ENCODE measurements at regions not wholly inside any gene's neighbourhood (a gene's known extent, or its start where the extent isn't known, plus 50 kb on each side); places are given as distances from the start of the nearest gene placed in this dataset.
"Not testable (repeated sequence)": the region's sequence is repeated elsewhere in the genome, so short reads cannot be mapped to it uniquely, and the experiment has no call there.

GRCh38 chr1:38502758-38503157 lies 356.8 kb downstream of the RRAGC start:
- Histone ChIP-seq H3K27ac (no peak overlapping the region), H3K27me3 (peaks cover 12% of the 10 kb centered on the region), H3K4me1 (ENCODE audit: low read depth) (peaks cover 4% of the 10 kb centered on the region), H3K4me3 (no peak overlapping the region), H3K9me3 (ENCODE audit: low read depth) (no peaks in the 10 kb centered on the region), H3K36me3 (no peaks in the 10 kb centered on the region)
- peak; percentile 8 to 36 for DNase-seq (ENCODE audit: low read depth in 1 of 2, low spot score in 1 of 2)
- TF ChIP-seq CTCF (IDR thresholded peaks at IDR 0.05; ENCODE audit: low read depth, low read length): no peak

GRCh38 chr1:38500891-38501290 lies 358.7 kb downstream of the RRAGC start:
- no peak for TF ChIP-seq CTCF (IDR thresholded peaks at IDR 0.05; ENCODE audit: low read depth, low read length)
- H3K4me1 ChIP-seq (ENCODE audit: low read depth): no peaks in the 10 kb centered on the region
- H3K36me3 ChIP-seq: no peaks in the 10 kb centered on the region
- H3K27me3 ChIP-seq: peaks cover 12% of the 10 kb centered on the region
- no peak for DNase-seq (ENCODE audit: low read depth in 1 of 2, low spot score in 1 of 2)
- no peak overlapping the region for H3K27ac ChIP-seq
- H3K9me3 ChIP-seq (ENCODE audit: low read depth): no peaks in the 10 kb centered on the region
- no peak overlapping the region for H3K4me3 ChIP-seq

- DNase-seq (ENCODE audit: low read depth in 1 of 2, low spot score in 1 of 2): peak in 1 of 2 donors; percentile 2
- no peaks in the 10 kb centered on the region for H3K36me3 ChIP-seq
- no peak overlapping the region for H3K4me3 ChIP-seq
- H3K4me1 ChIP-seq (ENCODE audit: low read depth): no peaks in the 10 kb centered on the region
- TF ChIP-seq CTCF (IDR thresholded peaks at IDR 0.05; ENCODE audit: low read depth, low read length): peak; percentile 30
- H3K27ac ChIP-seq: no peak overlapping the region
- H3K27me3 ChIP-seq: peaks cover 12% of the 10 kb centered on the region
- no peaks in the 10 kb centered on the region for H3K9me3 ChIP-seq (ENCODE audit: low read depth)
These were observed 359.2 kb downstream of the RRAGC start for GRCh38 chr1:38500352-38500751.

- Histone ChIP-seq H3K27ac (no peak overlapping the region), H3K4me1 (ENCODE audit: low read depth) (no peaks in the 10 kb centered on the region), H3K27me3 (peaks cover 5% of the 10 kb centered on the region), H3K4me3 (no peak overlapping the region), H3K9me3 (ENCODE audit: low read depth) (no peaks in the 10 kb centered on the region), H3K36me3 (no peaks in the 10 kb centered on the region)
- no peak for DNase-seq (ENCODE audit: low read depth in 1 of 2, low spot score in 1 of 2)
- no peak for TF ChIP-seq CTCF (IDR thresholded peaks at IDR 0.05; ENCODE audit: low read depth, low read length)
These were observed 360.9 kb downstream of the RRAGC start for GRCh38 chr1:38498686-38499085.

- Histone ChIP-seq H3K36me3 (no peaks in the 10 kb centered on the region), H3K27ac (no peak overlapping the region), H3K4me3 (no peak overlapping the region), H3K9me3 (ENCODE audit: low read depth) (no peaks in the 10 kb centered on the region), H3K27me3 (no peaks in the 10 kb centered on the region), H3K4me1 (ENCODE audit: low read depth) (no peaks in the 10 kb centered on the region)
- DNase-seq (ENCODE audit: low read depth in 1 of 2, low spot score in 1 of 2): no peak
- no peak for TF ChIP-seq CTCF (IDR thresholded peaks at IDR 0.05; ENCODE audit: low read depth, low read length)
These were observed 361.5 kb downstream of the RRAGC start for GRCh38 chr1:38497921-38498656.

GRCh38 chr1:38493306-38493705 lies 366.3 kb downstream of the RRAGC start:
- not testable (repeated sequence) for H3K4me3 ChIP-seq; H3K4me1 ChIP-seq (ENCODE audit: low read depth)

More at GRCh38 chr1:38493306-38493705, 366.3 kb downstream of the RRAGC start:
- DNase-seq (ENCODE audit: low read depth in 1 of 2, low spot score in 1 of 2); H3K27me3 ChIP-seq; H3K36me3 ChIP-seq; H3K27ac ChIP-seq; H3K9me3 ChIP-seq (ENCODE audit: low read depth): not testable (repeated sequence)

Data from cardiac muscle cell (in vitro differentiated cells and primary cell).